COR-L47 (cell line): ENCODE measurements at regions not wholly inside any gene's neighbourhood (a gene's known extent, or its start where the extent isn't known, plus 50 kb on each side); places are given as distances from the start of the nearest gene placed in this dataset.
"Not testable (repeated sequence)": the region's sequence is repeated elsewhere in the genome, so short reads cannot be mapped to it uniquely, and the experiment has no call there.

Experiments
- DNase-seq: peaks from one replicate; lab custom pipeline; 2025; lab: John Stamatoyannopoulos, UW

DNA sequence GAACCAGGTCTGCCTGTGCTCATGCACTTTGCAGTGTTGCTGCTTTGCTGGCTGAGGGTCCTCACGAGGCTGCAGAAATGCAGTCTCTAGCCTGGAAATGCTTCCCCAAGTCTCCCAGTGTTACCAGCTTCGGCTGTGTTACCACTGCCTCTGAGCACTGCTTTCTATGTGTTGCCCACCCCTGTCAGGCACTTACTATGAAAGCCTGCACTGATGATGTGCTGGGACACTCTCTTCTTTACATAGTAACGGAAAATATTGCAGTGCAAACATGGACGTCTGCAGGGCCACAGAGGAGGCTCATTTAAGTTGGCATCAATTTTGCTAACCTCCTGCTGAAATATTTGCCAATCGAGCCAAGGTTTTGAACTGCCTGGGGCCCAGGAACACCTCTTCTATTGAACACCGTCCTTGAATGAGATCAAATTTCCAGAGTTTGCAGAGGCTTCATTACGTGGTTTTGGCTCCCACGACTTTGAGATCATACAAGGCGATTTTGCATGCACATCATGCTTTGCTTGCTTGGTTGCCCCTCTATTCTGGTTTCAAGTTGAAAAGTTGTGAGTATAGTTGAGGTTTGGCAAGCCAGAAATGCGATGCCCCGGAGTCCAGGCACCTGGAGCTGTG, 404.7 kb upstream of the PODXL start:
- DNase-seq = peak; percentile 33

DNA sequence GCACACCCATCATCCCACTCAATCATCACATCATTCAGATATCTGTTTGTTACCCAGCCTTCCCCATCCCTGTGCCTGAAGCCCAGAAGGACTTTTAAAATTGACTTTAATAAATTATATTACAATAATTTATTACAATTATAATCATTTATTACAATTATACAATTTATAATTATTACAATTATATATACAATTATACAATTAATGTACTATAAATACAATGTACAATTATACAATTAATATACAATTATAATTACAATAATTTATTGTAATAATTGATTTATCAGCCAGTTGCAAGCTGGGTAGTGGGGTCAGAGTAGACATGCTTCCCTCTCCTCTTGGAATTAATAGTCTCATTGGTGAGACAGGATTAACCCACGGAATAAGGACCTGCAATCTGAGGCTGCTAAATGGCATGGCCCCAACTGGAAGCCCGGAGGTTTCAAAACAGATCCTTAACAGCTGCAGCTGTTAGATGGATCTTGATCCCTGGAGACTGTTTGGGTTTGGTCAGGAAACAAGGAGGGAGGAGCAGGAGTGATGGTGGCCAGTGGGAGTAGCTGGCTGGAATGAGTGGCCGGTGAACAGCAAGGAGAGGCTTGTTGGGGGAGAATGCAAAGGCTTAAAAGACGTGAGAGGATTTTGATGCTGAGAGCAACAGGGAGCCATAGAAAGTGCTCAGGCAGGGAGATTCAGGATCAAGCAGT, 402.8 kb upstream of the PODXL start:
- DNase-seq = no peak

DNA sequence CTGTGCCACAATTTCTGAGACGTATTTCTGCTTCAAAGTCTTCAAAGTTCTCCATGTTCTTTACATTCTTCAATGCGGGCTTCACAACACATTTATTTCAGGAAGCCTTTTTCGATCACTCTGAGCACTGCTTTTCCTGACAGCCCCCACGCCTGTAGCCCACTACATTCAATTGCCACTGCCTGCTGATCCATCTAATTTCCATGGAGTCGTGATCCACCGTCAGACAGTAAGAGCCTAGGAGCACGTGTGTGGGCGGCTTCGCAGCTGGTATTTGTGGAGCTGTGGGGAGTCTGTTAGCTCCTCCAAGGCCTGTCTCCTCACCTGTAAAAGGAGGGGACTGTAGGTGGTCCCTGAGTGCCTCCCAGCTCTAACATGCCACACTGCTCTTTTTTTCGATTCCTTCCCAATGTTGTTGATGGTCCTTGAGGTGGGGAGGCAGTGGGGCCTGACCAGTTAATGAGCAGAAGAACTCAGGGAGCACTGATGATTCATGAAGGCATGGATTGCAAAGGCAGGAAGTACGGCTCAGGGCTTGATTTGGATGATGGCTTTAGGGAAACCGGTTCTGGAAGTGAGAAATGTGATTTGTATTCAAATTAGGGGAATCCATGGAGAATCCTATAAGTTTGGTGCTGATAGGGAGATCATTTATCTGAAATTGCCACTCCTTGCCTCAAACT, 401.1 kb upstream of the PODXL start:
- no peak for DNase-seq

DNA sequence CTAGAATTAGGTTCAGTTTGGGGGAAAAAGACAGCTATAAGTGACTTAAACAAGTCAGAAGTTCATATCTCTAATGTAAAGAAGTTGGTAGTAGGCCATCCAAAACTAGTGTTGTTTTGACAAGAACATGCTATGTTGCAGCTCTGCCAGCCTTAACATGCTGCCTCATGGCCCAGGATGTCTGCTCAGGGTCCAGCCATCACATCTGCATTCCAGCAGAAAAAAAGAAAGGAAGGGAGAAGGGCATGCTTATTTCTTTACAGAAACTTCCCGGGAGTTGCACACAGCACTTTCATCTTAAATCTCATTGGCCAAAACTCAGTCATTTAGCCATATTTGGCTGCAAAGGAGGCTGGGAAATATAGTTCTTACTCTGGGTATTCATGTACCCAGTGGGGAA, 400.4 kb upstream of the PODXL start:
- DNase-seq = no peak

DNA sequence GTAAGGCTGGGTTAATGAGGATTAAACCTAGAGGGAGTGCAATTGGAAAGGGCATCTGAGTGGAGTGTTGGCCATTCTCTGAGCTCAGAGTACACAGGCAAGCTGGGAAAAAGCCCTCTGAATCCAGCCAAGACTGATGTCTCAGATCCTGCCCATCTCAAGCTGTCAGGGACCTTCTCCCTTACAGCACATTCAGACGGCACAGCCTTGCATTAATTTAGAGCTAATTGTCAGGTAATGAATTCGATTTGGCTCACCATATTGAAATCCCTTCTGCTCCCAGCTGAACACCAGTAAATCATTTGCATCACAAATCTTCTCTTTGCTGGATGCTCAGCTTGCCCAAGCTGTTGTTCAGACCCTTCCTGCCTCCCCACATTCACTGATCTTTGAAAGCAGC, 399.3 kb upstream of the PODXL start:
- DNase-seq = no peak

DNA sequence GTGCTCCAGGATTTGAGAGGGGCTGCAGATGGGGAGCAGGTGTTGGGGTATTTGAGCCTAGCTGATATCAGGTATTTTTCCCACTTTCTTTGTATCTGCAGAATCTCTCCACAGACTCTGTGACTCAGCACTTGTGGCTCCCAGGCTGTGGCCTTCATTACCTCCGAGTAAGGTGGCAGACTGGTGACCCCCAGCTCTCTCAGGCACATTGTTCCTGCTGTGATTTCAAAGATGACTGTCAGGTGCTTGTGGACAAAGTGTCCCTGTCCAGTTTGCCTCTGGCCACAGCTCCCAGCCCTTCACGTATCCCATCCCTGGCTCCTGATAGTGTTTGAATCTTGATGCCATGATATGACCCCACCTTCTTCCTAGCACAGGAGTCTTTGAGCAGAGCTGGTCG, 396.8 kb upstream of the PODXL start:
- no peak for DNase-seq

DNA sequence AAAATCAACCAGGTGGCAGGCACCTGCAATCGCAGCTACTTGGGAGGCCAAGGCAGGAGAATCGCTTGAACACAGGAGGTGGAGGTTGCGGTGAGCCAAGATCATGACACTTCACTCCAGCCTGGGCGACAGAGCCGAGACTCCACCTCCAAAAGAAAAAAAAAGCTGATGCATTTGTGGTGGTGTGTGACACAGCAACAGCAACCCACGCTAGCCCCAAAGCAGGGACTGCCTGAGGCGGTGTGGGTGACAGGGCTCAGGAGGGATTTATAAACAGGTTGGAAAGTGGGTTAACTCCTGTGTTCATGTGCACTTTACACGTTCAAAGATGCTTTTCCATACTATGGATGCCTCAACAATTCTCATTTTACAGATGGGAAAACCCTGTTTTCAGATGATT, 395.9 kb upstream of the PODXL start:
- no peak for DNase-seq

DNA sequence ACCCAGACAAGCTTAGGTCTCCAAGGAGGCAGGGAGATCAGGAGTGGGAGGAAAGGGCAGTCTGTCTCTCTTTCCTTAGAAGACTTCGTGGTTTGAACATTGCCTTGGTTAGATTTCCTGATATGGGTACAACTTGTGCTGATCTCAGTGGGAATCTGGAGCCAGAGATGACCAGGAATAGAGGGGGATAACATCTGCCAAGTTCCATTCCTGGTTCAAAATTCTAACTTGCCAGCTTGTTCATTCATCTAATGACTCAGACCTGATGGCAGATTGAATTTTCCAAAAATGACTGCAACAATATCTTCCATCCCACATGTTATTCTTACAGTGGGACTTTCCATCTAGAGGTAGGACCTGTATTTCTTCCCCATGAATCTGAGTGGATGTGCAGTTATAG, 394.3 kb upstream of the PODXL start:
- DNase-seq = no peak

DNA sequence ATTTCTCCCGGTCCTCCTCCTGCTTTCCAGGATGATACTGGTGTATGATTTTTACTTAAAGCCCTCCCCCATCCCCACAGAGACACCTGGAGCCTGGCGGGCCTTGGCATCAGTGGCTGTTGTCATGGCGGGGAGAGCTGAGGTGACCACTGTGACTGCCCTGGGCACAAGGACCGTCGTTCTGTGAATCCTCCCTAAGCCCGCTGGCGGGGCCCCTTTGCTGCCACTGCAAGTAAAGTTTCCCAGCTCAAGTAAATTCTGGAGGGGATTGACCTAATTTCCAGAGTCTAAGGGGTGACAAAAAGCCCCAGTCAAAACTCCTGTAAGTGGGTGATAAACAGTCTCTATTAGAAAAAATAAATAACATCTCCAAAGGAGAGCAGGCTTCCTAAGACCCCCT, 393.2 kb upstream of the PODXL start:
- no peak for DNase-seq

DNA sequence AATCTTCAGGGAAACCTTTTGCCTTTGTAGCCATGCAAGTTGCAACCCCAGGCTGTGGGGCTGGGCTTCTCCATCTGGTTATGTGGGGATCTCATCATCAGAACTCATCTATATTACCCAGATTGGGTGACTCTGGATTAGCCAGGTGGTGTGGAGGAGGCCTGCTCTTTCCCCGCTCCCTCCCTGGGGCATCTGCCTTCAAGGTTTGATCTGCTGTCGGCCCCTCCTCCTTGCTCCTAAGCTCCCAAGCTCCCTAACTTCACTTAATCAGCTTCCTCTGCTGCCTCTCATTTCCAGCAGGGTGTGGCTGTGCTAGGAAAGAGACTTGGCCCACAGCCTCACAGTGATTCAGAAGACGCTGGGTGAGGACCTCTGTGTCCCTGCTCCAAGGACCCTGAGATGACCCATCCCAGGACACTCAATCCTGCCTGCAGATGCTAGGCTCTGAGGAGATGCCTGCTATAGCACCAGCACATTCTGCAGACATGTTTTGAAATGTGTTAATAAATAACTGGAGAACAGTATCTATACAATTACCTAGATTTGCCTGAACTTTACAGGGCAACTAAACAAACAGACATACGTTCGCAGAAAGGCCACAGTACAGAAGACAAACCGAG, 392.1 kb upstream of the PODXL start:
- no peak for DNase-seq

DNA sequence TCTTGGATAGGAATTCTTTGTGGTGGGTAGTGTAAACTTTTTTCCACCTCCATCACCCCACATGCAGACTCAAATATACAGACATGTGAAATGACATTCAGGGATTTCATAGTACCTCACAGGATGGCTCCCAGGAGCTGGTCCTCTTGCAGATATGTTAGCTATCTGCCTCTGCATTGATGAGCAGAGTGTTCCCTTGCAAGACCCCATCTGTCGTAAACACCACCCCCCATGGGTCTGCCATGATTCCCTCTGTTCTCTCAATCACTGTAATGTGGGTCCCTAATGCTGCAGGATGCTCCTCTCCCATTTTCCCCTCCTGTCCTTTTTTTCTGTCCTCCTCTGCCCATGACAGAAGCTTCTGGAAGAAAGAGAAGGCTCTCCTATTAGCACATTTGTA, 391.2 kb upstream of the PODXL start:
- no peak for DNase-seq

DNA sequence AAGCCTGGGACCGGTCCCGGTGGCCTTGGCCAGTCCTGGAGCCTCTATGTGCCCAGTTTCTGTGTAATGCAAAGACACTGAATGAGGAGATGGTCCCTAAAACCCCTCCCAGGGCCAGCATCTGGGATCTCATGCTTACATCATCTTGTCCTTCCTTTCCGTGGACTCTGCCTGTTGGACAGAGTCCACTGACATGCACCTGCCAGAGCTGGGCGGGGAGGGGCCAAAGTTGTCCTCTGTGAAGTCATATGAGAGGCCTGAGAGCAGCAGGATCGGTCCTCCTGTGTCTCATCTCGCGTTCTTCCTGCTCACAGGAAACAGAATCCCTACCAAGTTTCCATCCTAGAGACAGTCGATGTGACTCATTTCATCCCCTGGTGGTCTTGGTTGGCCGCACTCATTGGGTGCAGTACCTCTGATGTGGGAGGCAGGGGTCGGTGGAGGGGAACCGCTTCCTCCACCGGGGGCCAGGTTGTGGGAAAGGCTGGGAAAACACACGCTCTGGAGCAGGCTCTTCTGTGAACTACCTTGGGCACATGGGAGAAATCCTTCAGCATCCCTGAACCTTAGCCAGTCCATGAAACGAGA, 389.6 kb upstream of the PODXL start:
- no peak for DNase-seq

DNA sequence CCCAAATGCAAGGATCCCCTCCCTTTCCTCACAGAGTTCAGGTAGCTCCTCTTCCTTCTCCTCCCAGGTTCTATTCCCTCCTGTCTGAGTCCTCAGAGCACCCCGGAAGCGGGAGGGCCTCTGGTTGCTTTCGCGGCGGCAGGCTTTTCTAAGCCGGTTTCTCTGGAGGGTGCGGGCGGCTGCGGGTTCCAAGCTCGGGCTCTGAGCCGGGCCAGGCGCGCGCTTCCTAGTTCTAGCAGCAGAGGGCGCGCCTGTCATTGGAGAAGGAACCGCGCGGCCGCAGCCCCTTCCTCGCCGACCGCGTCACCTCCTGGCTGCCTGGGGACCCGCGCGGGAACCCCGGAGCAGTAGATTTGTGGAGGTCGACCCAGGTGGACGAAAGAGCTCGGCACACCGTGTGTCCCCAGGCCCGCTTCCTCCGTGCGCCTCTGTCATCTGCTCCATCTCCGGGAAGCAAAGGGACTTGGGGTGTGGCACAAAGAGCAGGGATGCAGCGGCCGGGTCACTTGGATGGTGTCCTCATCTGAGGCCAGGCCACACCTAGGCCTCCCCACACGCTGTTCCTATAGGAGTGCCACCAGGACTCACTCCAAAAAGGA, 389.0 kb upstream of the PODXL start:
- peak; percentile 56 for DNase-seq

DNA sequence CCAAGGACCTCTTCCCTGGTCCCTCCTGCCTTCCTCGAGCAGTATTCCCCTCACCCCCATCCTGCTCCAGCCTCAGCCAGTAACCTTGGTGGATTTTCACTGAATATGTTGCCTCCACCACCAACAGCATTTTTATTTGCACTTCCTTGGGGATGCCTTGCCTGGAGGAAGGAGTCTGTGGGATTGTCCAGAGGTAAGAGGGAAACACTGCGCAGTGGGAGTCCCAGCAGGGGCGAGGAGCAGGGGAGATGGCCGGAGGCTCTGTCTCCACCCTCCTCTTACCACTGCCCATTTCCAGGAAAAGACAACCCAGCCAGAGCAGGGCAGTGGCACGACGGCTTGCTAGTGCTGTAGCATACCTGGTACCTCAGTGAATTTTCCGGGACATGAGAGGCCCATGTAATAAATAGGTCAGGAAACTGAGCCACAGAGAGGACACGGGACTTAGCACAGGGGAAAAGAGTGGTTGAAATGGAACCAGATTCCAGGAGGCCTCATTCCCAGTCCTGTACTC, 388.2 kb upstream of the PODXL start:
- no peak for DNase-seq

DNA sequence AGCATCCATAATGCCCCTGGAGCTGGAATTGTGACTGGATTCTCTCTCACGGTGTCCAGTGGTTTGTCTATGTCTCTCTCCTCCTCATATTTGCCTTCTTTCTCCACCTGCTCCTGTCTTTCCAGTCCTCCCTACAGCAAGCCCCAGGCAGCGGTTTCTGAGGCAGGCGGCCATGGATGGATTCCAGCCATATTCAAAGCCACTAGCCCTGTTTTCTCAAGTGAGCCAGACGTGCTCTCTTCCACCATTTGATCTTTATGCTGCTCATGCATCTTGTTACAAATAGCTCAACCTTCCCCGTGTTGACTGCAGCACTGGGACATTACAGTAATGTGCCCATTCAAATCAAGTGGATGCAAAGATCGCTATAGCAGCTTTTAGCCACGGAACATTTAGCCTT, 387.2 kb upstream of the PODXL start:
- no peak for DNase-seq

DNA sequence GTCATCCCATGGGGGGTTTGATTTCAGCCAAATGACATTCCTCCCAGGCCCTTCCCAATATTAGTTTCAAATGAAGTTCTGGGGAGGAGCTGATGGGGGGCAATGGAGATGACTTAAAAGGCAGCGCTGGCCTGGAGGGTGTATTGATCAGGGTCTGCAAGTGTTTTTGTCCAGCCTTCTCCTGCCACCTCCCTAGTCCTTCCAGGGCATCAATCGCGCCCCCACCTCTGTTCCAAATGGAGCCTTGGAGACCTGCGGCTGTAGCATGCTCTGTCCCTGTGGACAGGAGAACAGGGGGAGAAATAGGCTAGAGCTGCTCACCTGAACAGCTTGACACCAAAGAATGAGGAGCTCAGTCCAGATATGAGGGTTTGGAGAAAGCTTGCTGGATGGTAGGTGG, 386.8 kb upstream of the PODXL start:
- DNase-seq = no peak

DNA sequence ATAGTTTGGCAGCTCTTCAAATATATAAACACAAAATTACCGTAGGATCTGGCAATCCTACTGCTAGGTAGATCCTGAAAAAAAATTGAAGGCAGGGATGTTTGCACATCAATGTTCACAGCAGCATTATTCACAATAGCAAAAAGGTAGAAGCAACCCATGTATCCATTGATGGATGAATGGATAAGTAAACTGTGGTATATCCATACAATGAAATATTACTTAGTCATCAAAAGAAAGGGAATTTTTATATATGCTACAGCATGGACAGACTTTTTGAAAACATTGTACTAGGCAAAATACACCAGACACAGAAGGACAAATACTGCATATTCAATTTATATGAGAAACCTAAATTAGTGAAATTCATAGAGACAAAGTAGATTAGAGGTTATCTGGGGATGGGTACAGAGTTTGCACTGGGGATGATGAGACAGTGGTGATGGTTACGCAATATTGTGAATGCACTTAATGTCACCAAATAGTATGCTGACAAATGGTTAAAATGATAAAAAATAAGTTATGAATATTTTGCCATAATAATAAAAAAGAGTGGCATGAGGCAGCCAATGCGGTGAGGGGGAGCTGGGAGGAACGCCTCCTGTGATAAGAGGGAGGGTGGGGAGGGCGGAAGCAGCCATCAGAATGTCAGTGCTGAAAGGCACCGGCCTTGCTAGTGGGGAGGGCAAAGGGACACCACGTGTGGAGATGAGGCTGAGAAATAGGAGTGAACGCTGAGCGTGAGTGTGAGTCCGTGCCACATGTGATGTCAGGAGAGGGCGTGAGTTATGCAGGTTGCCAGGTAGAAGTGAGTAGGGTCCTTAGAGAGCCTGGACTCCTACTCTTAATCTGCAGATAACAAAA, 386.1 kb upstream of the PODXL start:
- DNase-seq = no peak

DNA sequence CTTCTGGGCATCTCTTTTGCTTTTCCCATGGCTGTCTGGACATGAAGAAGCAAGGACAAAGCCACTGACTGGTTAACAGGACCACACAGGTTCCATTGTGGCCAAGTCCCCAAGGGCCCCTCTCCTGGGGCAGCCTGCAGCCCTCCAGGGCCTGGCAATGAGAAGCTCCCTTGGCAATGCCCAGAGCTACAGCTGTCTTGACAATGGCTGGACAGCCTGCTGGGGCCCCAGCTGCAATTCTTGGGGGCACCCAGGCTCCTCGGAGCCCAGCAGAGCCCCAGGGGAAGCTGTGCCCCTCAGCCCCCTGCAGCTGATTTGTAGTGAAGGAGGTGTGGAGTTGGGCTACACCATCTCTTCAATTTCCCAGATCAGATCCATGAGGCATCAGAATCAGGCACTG, 384.9 kb upstream of the PODXL start:
- DNase-seq = no peak

DNA sequence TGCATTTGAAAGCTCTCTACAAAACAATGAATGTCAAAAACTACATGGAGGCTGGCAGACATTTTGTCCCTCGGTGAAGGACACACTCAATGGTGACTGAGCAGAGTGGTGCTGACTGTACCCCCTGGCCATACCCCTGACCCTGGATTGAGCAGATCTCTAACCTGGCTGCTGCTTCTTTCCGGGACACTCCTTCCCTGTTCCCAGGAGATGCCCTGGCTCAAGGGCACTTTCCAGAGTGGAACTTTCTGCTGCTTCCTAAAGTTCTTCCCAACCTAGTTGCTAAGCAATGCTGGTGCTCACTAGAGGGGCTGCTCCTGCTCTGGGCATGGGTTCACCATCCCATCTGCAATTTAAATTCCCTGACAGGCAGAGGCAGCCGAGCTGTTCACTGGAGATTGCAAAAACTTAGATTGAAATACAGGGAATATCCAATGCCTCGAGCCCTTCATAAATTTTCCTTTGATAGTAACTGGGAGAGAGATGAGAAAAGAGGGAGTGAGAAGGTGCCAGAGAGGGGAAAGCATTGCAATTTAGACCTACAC, 384.3 kb upstream of the PODXL start:
- DNase-seq = no peak

DNA sequence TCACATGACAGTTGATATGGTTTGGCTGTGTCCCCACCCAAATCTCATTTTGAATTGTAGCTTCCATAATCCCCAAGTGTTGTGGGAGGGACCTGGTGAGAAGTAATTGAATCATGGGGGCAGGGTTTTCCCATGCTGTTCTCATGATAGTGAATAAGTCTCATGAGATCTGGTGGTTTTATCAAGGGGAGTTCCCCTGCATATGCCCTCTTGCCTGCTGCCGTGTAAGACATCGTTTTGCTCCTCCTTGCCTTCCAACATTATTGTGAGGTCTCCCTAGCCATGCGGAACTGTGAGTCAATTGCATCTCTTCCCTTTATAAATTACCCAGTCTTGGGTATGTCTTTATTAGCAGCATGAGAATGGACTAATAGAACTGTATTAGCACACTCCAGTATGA, 382.4 kb upstream of the PODXL start:
- not testable (repeated sequence) for DNase-seq

DNA sequence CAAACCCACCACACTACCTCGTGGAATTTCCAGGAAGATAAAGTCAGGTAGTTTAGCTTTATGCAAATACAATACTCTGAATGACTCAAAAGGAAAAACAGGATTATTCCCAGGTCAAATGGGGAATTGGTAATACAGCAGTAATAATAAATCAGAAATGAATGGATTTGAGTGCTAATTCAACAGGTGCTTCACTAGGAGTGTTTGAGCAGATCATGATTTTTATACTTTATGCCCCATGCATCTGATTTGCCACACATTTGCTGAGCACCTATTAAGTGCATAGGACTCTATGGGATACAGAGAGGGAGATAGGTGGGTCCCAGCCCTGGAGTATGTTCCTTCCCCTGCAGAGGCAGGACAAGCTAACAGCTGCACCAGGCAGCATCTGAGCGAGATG, 381.4 kb upstream of the PODXL start:
- no peak for DNase-seq
